Neural progenitor cell (in vitro differentiated cells): ENCODE measurements at regions not wholly inside any gene's neighbourhood (a gene's known extent, or its start where the extent isn't known, plus 50 kb on each side); places are given as distances from the start of the nearest gene placed in this dataset.

Source experiments
- CTCF ChIP-seq: fragments of 200-600 bp; sonication (generic); IDR thresholded peaks from 2 replicates; pipeline ENCODE4 v1.5.1; 2017; ENCODE audit warnings: antibody characterized with exemption, mild to moderate bottlenecking
- EZH2 ChIP-seq: fragments of 200-600 bp; sonication (generic); IDR thresholded peaks from 2 replicates; pipeline ENCODE4 v1.6.1; 2017; ENCODE audit warnings: antibody characterized with exemption, mild to moderate bottlenecking, moderate library complexity

DNA sequence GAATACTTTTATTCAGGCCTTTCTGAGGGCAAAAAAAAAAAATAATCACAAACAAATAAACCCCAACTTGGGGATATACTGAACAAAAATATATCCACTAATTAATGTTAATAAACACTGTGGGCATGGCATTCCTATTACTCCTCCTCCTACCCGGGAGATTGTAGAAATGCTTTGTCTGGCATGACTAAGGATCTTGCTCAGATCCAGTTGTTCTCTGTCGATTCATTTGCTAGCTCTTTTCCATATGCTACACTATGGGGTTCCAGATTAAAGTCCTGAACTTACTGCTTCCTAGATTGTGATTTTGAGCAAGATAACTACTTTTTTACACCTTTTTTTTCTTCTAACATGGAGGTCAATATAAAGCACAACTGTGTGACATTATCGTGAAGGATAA is 102.2 kb upstream of the PRR16 start:
- TF ChIP-seq CTCF: no peak
- no peak for TF ChIP-seq EZH2
